Smooth muscle cell (in vitro differentiated cells): ENCODE measurements at regions not wholly inside any gene's neighbourhood (a gene's known extent, or its start where the extent isn't known, plus 50 kb on each side); places are given as distances from the start of the nearest gene placed in this dataset.

Experiments
- DNase-seq: peaks from one replicate; lab custom pipeline; 2025; ENCODE audit not compliant: unreplicated experiment; lab: John Stamatoyannopoulos, UW
- H2AFZ ChIP-seq: fragments of 200-600 bp; sonication (generic); 2 replicates; pipeline ENCODE4 v1.6.0; 2016; ENCODE audit warnings: antibody characterized with exemption, low read depth, mild to moderate bottlenecking
- H3F3A ChIP-seq: fragments of 200-600 bp; sonication (generic); 2 replicates; pipeline ENCODE4 v1.6.0; 2017; ENCODE audit warnings: antibody characterized with exemption, low read depth
- H3K27ac ChIP-seq: fragments of 200-600 bp; sonication (generic); 2 replicates; pipeline ENCODE4 v1.5.1; 2016; ENCODE audit warnings: low read depth, mild to moderate bottlenecking
- H3K27me3 ChIP-seq: fragments of 200-600 bp; sonication (generic); 2 replicates; pipeline ENCODE4 v1.6.1; 2016; ENCODE audit warnings: low read depth, mild to moderate bottlenecking
- H3K36me3 ChIP-seq: fragments of 200-600 bp; sonication (generic); 2 replicates; pipeline ENCODE4 v1.5.1; 2016; ENCODE audit warnings: low read depth
- H3K4me1 ChIP-seq: fragments of 200-600 bp; sonication (generic); 2 replicates; pipeline ENCODE4 v1.5.1; 2016; ENCODE audit warnings: low read depth
- H3K4me2 ChIP-seq: fragments of 200-600 bp; sonication (generic); 2 replicates; pipeline ENCODE4 v1.6.0; 2016; ENCODE audit warnings: mild to moderate bottlenecking
- H3K4me3 ChIP-seq: fragments of 200-600 bp; sonication (generic); 2 replicates; pipeline ENCODE4 v1.5.1; 2016; ENCODE audit warnings: mild to moderate bottlenecking
- H3K79me2 ChIP-seq: fragments of 200-600 bp; sonication (generic); 2 replicates; pipeline ENCODE4 v1.6.0; 2016; ENCODE audit warnings: low read depth, mild to moderate bottlenecking
- H3K9ac ChIP-seq: fragments of 200-600 bp; sonication (generic); 2 replicates; pipeline ENCODE4 v1.6.0; 2016; ENCODE audit warnings: low read depth
- H3K9me3 ChIP-seq: fragments of 200-600 bp; sonication (generic); replicated peaks from 2 replicates; pipeline ENCODE4 v1.5.1; 2016; ENCODE audit warnings: low read depth
- H4K20me1 ChIP-seq: fragments of 200-600 bp; sonication (generic); 2 replicates; pipeline ENCODE4 v1.6.0; 2016; ENCODE audit warnings: low read depth
- CTCF ChIP-seq: fragments of 200-600 bp; sonication (generic); IDR thresholded peaks from 2 replicates; pipeline ENCODE4 v1.5.1; 2017; ENCODE audit warnings: borderline replicate concordance, mild to moderate bottlenecking, antibody characterized with exemption; ENCODE audit not compliant: insufficient read depth, poor library complexity, severe bottlenecking
- WGBS: methylation state at CpG from one replicate; pipeline ENCODE4 v1.1.7; 2016; ENCODE audit warnings: low lambda C conversion rate; 5-methylcytosine and 5-hydroxymethylcytosine counted together

- Histone ChIP-seq H3K9ac (no peak overlapping the region), H3K36me3 (no peaks in the 10 kb centered on the region), H3K9me3 (no peaks in the 10 kb centered on the region), H4K20me1 (no peaks in the 10 kb centered on the region), H3F3A (no peaks in the 10 kb centered on the region), H2AFZ (no peak overlapping the region), H3K27ac (no peak overlapping the region), H3K4me1 (no peaks in the 10 kb centered on the region), H3K4me2 (no peak overlapping the region), H3K27me3 (no peaks in the 10 kb centered on the region), H3K4me3 (no peak overlapping the region), H3K79me2 (no peaks in the 10 kb centered on the region)
- no peak for DNase-seq
- TF ChIP-seq CTCF = no peak
- WGBS = 93% methylated on average over 1 of the region's 1 CpG
Observed at GRCh38 chr10:33501161-33501560, 166.7 kb upstream of the NRP1 start.

- 65% methylated on average over 5 of the region's 5 CpGs for WGBS
- Histone ChIP-seq H4K20me1 (no peaks in the 10 kb centered on the region), H3K9me3 (no peaks in the 10 kb centered on the region), H3F3A (no peaks in the 10 kb centered on the region), H3K4me3 (no peak overlapping the region), H2AFZ (no peak overlapping the region), H3K9ac (no peak overlapping the region), H3K4me2 (no peak overlapping the region), H3K27me3 (no peaks in the 10 kb centered on the region), H3K4me1 (no peaks in the 10 kb centered on the region), H3K79me2 (no peaks in the 10 kb centered on the region), H3K36me3 (no peaks in the 10 kb centered on the region), H3K27ac (no peak overlapping the region)
- no peak for DNase-seq
- TF ChIP-seq CTCF = no peak
Observed at GRCh38 chr10:33498391-33498891, 164.0 kb upstream of the NRP1 start.

- H3K27me3 ChIP-seq = no peaks in the 10 kb centered on the region
- no peak overlapping the region for H3K4me2 ChIP-seq
- no peak overlapping the region for H3K27ac ChIP-seq
- no peaks in the 10 kb centered on the region for H3F3A ChIP-seq
- no peak overlapping the region for H3K9ac ChIP-seq
- no peaks in the 10 kb centered on the region for H3K36me3 ChIP-seq
- H3K9me3 ChIP-seq = no peaks in the 10 kb centered on the region
- H3K4me1 ChIP-seq = no peaks in the 10 kb centered on the region
- H2AFZ ChIP-seq = no peak overlapping the region
- H3K4me3 ChIP-seq = no peak overlapping the region
- 87% methylated on average over 3 of the region's 3 CpGs for WGBS
- no peaks in the 10 kb centered on the region for H4K20me1 ChIP-seq
- no peak for TF ChIP-seq CTCF
- no peaks in the 10 kb centered on the region for H3K79me2 ChIP-seq
- no peak for DNase-seq
Observed at GRCh38 chr10:33497338-33497737, 162.9 kb upstream of the NRP1 start.

GRCh38 chr10:33496096-33496495, 161.6 kb upstream of the NRP1 start:
- H3K4me2 ChIP-seq = no peak overlapping the region

More at GRCh38 chr10:33496096-33496495, 161.6 kb upstream of the NRP1 start:
- no peaks in the 10 kb centered on the region for H3K4me1 ChIP-seq
- H3K79me2 ChIP-seq = no peaks in the 10 kb centered on the region
- TF ChIP-seq CTCF = no peak
- H3F3A ChIP-seq = no peaks in the 10 kb centered on the region
- H3K36me3 ChIP-seq = no peaks in the 10 kb centered on the region
- no peak overlapping the region for H3K27ac ChIP-seq
- no peak for DNase-seq
- H3K9me3 ChIP-seq = no peaks in the 10 kb centered on the region
- no peaks in the 10 kb centered on the region for H4K20me1 ChIP-seq
- H3K27me3 ChIP-seq = no peaks in the 10 kb centered on the region
- H2AFZ ChIP-seq = no peak overlapping the region
- no peak overlapping the region for H3K9ac ChIP-seq
- H3K4me3 ChIP-seq = no peak overlapping the region
- WGBS = 83% methylated on average over 4 of the region's 4 CpGs
